GM18498 (cell line): ENCODE measurements at regions not wholly inside any gene's neighbourhood (a gene's known extent, or its start where the extent isn't known, plus 50 kb on each side); places are given as distances from the start of the nearest gene placed in this dataset.
A peak's percentile ranks its signal among the peaks of the same experiment; 100 is the strongest.
"Not testable (repeated sequence)": the region's sequence is repeated elsewhere in the genome, so short reads cannot be mapped to it uniquely, and the experiment has no call there.

ENCODE experiments used
- ATAC-seq: cut with Tn5 transposase; IDR thresholded peaks from one replicate; pipeline ENCODE4 v1.9.1; 2021; ENCODE audit warnings: mild to moderate bottlenecking, moderate library complexity; ENCODE audit not compliant: unreplicated experiment

DNA sequence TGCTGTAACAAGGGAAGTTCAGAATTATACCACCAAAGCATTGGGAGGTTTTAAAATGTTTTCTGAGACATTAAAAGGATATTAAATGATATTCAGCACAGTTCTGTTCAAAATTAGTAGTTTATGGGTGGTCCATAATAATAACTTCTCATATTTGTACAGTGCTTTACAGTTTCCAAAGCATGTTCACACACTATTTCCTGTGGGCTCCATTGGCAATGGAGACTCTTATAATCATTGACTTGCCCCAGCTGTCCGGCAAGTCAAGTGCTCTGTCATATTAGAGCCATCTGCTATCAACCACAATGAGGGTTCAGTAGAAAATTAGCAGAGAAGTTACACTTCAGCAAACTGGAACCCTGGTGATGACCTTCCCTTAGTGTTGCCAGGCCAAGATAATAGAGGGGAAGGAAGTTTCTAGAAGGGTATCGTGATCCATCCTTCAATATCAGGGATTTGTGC, 526.6 kb upstream of the CCDC196 start:
- ATAC-seq = peak; percentile 63

DNA sequence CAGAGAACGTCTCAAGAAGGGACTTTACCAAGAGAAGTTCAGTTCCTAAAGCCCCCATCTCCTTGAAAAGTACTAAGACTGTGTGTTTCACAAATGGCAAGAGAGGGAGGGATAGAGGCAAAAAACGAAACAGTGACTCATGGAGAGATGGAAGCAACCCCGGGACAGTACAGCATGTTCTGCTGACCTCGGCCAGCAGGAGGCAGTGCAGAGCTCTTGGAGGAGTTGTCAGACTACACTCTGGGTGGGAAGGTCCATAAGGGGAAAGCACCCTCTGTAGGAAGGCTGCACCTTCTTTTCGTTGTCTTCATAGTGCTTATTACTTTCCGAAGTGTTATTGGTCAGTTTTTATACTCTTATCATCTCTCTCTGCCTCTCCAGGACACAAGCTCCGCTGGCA, 525.2 kb upstream of the CCDC196 start:
- peak; percentile 59 for ATAC-seq

- no peak for ATAC-seq
Observed at GRCh38 chr14:65962952-65963351, 523.2 kb upstream of the CCDC196 start.

DNA sequence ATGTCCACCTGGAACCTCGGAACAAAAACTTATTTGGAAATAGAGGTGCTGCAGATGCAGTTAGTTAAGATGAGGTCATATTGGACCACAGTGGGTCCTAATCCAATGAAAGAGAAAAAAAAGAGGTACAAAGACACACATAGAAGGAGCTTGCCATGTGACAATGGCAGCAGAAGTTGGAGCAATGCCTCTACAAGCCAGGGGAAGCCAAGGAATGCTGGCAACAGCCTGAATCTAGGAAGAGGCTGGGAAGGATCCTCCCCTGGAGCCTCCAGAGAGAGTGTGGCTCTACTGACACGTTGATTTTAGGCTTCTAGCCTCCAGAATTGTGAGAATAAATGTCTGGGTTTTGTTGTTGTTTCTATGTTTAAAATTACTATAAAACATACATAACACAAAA, 521.8 kb upstream of the CCDC196 start:
- no peak for ATAC-seq

GRCh38 chr14:65966188-65966587, 520.0 kb upstream of the CCDC196 start:
- ATAC-seq = no peak

GRCh38 chr14:65972346-65972870, 513.8 kb upstream of the CCDC196 start:
- ATAC-seq = no peak

DNA sequence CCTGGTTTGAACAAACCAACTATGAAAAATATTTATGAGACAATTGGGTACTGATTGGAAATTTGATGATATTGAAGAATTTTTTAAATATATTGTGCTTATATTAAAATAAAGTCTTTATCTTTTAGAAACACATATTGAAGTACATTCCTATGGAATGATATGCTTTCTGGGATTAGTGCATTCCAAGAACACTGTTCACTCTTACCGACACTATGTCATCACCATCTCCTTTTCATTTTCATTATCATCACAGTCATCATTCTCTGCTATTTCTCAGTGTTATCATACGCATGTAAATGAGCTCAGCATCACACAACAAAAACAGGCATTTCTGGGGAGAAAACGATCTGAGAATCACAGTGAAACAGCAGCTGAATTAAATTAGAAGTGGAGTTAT, 513.3 kb upstream of the CCDC196 start:
- no peak for ATAC-seq

- no peak for ATAC-seq
Observed at GRCh38 chr14:65975865-65976264, 510.3 kb upstream of the CCDC196 start.

DNA sequence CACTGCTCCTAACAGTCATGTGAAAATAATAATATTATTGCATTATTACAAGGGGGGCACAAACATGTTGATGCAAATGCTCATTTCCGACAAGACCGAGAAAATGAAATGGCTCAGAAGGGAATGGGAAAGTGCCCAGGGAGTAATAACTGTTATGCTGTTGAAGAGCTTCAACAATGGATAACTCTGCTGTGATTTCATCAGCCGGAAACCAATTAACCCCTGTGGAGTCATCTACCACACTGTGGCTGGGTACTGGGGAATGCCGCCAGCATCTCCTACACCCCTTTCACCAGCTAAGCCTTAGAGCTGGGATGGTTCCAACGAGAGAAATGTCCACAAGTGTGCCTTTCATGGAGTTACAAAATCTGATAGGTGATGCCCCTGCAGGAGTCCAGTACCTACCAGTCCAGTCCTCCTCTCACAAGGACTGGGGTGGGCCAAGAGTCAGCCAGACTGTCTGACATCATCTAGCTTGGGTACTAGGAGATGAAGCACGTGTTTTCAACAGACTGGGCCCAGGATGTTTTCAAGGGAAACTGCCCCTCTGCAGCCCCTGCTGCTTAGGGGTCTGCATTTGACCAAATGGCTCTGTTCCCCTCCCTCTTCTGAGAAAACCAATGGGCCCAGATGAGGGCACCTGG, 509.3 kb upstream of the CCDC196 start:
- ATAC-seq = no peak

- ATAC-seq = no peak
Observed at GRCh38 chr14:65981192-65981843, 504.9 kb upstream of the CCDC196 start.

- ATAC-seq = no peak
Observed at GRCh38 chr14:65986041-65986440, 500.1 kb upstream of the CCDC196 start.

GRCh38 chr14:65989981-65990380, 496.2 kb upstream of the CCDC196 start:
- ATAC-seq = no peak

DNA sequence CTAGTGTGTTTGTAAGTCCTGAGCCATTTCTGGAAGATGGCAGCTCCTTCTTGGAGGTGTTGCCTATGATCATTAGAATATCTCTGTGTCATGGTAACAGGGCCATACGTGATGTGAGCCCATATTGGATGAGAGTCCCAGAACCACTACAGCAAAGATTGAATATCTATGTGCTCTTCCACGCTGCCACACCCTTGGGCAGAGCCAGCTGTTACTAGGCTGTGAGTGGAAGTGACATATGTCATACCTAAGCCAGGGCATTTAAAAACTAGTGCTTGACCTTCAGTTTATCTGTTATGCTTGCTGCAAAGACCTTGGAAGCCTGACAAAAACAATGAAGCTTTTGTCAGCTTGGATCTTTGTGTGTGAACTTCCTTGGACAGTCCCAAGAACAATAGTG, 495.1 kb upstream of the CCDC196 start:
- no peak for ATAC-seq

- not testable (repeated sequence) for ATAC-seq
Observed at GRCh38 chr14:65991935-65992334, 494.2 kb upstream of the CCDC196 start.

GRCh38 chr14:65993103-65993502, 493.1 kb upstream of the CCDC196 start:
- ATAC-seq = no peak

GRCh38 chr14:65993996-65994395, 492.2 kb upstream of the CCDC196 start:
- ATAC-seq = no peak

DNA sequence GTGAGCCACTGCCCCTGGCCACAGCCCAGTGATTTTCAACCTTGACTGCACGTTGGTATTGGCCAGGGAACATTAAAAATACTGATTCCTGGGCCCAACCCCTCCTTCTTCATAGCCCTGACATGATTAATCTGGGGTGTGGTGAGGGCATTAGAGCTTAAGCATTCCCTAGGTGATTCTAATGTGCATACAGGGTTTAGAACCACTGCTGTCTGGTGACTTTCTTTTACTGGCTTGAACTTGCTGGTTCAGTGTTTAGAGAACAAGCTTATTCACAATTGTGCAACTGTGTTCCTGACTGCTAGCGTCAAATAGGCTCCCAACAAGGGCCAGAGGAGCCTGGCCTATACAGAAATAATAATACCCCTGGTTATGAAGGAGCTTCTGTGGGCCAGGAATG, 488.8 kb upstream of the CCDC196 start:
- ATAC-seq = no peak

GRCh38 chr14:65999865-66000264, 486.3 kb upstream of the CCDC196 start:
- ATAC-seq = no peak

DNA sequence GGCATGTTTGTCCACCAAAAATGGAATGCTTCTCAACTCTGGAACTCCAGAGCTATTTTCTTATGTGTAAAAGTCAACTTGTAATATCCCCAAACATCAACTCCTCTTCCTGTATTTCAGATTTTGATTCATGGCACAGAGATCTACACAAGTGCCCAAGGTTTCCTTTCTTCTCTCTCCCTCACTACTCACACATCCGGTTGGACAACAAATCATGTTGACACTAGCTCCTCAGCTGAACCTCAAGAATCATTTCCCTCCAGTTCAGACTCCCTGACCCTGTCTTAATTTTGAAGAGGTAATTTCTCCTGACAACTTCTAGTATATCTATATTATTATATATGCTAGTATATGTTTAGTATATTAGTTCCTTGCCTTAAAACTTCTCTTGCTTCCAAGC, 485.4 kb upstream of the CCDC196 start:
- no peak for ATAC-seq

GRCh38 chr14:66001356-66001755, 484.8 kb upstream of the CCDC196 start:
- ATAC-seq = no peak

GRCh38 chr14:66003082-66003730, 483.0 kb upstream of the CCDC196 start:
- ATAC-seq = no peak

- ATAC-seq = no peak
Observed at GRCh38 chr14:66005900-66006434, 480.2 kb upstream of the CCDC196 start.
